H9 (cell line): ENCODE measurements at regions not wholly inside any gene's neighbourhood (a gene's known extent, or its start where the extent isn't known, plus 50 kb on each side); places are given as distances from the start of the nearest gene placed in this dataset.

Source experiments
- DNase-seq: peaks from one replicate; pipeline ENCODE4 v3.0.0-alpha.2; 2017
- H2AFZ ChIP-seq: one replicate; pipeline ENCODE4 v1.6.1; 2013; ENCODE audit warnings: mild to moderate bottlenecking, low read length, control low read depth, moderate library complexity
- H2AK5ac ChIP-seq: 2 replicates; pipeline ENCODE4 v1.6.1; 2013; ENCODE audit warnings: low read length, control low read depth, mixed read lengths; ENCODE audit not compliant: insufficient read length
- H2BK120ac ChIP-seq: one replicate; pipeline ENCODE4 v1.6.1; 2013; ENCODE audit warnings: low read depth, mild to moderate bottlenecking, low read length, control low read depth, inconsistent platforms; ENCODE audit not compliant: poor library complexity, severe bottlenecking
- H2BK12ac ChIP-seq: 2 replicates; pipeline ENCODE4 v1.6.1; 2013; ENCODE audit warnings: low read length, control low read depth, mixed read lengths, low read depth; ENCODE audit not compliant: insufficient read length
- H2BK15ac ChIP-seq: 2 replicates; pipeline ENCODE4 v1.6.1; 2013; ENCODE audit warnings: low read depth, low read length, control low read depth
- H2BK20ac ChIP-seq: one replicate; pipeline ENCODE4 v1.6.1; 2013; ENCODE audit warnings: low read depth, mild to moderate bottlenecking, low read length, control low read depth, inconsistent platforms; ENCODE audit not compliant: poor library complexity, severe bottlenecking
- H2BK5ac ChIP-seq: 2 replicates; pipeline ENCODE4 v1.6.1; 2013; ENCODE audit warnings: low read length, control low read depth, mixed read lengths; ENCODE audit not compliant: insufficient read length
- H3K14ac ChIP-seq: 2 replicates; pipeline ENCODE4 v1.6.1; 2013; ENCODE audit warnings: low read length, control low read depth; ENCODE audit not compliant: insufficient read depth
- H3K18ac ChIP-seq: 2 replicates; pipeline ENCODE4 v1.6.1; 2013; ENCODE audit warnings: low read depth, mild to moderate bottlenecking, mixed read lengths, low read length, control low read depth; ENCODE audit not compliant: insufficient read length
- H3K23ac ChIP-seq: 2 replicates; pipeline ENCODE4 v1.6.1; 2013; ENCODE audit warnings: low read length, control low read depth, mixed read lengths, low read depth; ENCODE audit not compliant: insufficient read length
- H3K23me2 ChIP-seq: 2 replicates; pipeline ENCODE4 v1.6.1; 2013; ENCODE audit warnings: low read depth, mild to moderate bottlenecking, mixed read lengths, low read length, control low read depth; ENCODE audit not compliant: insufficient read length, poor library complexity, severe bottlenecking
- H3K27ac ChIP-seq: 2 replicates; pipeline ENCODE4 v1.5.1; 2013; ENCODE audit warnings: low read length, control low read depth, mixed read lengths, low read depth; ENCODE audit not compliant: insufficient read length
- H3K27me3 ChIP-seq: 2 replicates; pipeline ENCODE4 v1.6.1; 2013; ENCODE audit warnings: low read length, control low read depth, inconsistent platforms; ENCODE audit not compliant: insufficient read depth
- H3K4ac ChIP-seq: 2 replicates; pipeline ENCODE4 v1.6.1; 2013; ENCODE audit warnings: low read depth, mild to moderate bottlenecking, control low read depth, inconsistent platforms, low read length, moderate library complexity
- H3K4me1 ChIP-seq: 2 replicates; pipeline ENCODE4 v1.6.1; 2013; ENCODE audit warnings: low read length, control low read depth, inconsistent platforms; ENCODE audit not compliant: insufficient read depth
- H3K4me2 ChIP-seq: 2 replicates; pipeline ENCODE4 v1.6.1; 2013; ENCODE audit warnings: low read length, control low read depth, mixed read lengths; ENCODE audit not compliant: insufficient read length, insufficient read depth
- H3K56ac ChIP-seq: 2 replicates; pipeline ENCODE4 v1.6.1; 2013; ENCODE audit warnings: low read depth, mild to moderate bottlenecking, mixed read lengths, low read length, control low read depth; ENCODE audit not compliant: insufficient read length
- H3K79me1 ChIP-seq: 2 replicates; pipeline ENCODE4 v1.6.1; 2013; ENCODE audit warnings: low read depth, mild to moderate bottlenecking, moderate library complexity, low read length, control low read depth, inconsistent platforms; ENCODE audit not compliant: insufficient read depth, poor library complexity, severe bottlenecking
- H3K79me2 ChIP-seq: 2 replicates; pipeline ENCODE4 v1.6.1; 2013; ENCODE audit warnings: low read length, control low read depth, inconsistent platforms; ENCODE audit not compliant: insufficient read depth
- H3K9ac ChIP-seq: 2 replicates; pipeline ENCODE4 v1.6.1; 2013; ENCODE audit warnings: low read length, control low read depth, mixed read lengths; ENCODE audit not compliant: insufficient read length; ENCODE audit errors: extremely low read depth
- H3K9me3 ChIP-seq: one replicate; pipeline ENCODE4 v1.6.1; 2013; ENCODE audit warnings: low read depth, low read length, inconsistent platforms; ENCODE audit not compliant: control insufficient read depth
- H3T11ph ChIP-seq: one replicate; pipeline ENCODE4 v1.6.1; 2013; ENCODE audit warnings: mild to moderate bottlenecking, low read length, control low read depth, inconsistent platforms
- H4K20me1 ChIP-seq: one replicate; pipeline ENCODE4 v1.6.1; 2013; ENCODE audit not compliant: control insufficient read depth, insufficient read length, insufficient read depth
- H4K5ac ChIP-seq: 2 replicates; pipeline ENCODE4 v1.6.1; 2013; ENCODE audit warnings: low read depth, mild to moderate bottlenecking, mixed read lengths, low read length, control low read depth; ENCODE audit not compliant: insufficient read length
- H4K8ac ChIP-seq: replicated peaks from 2 replicates; pipeline ENCODE4 v1.6.1; 2013; ENCODE audit warnings: low read length, control low read depth, mixed read lengths, low read depth; ENCODE audit not compliant: insufficient read length
- H4K91ac ChIP-seq: 2 replicates; pipeline ENCODE4 v1.6.1; 2013; ENCODE audit warnings: low read depth, mild to moderate bottlenecking, moderate library complexity, mixed read lengths, low read length, control low read depth; ENCODE audit not compliant: insufficient read length
- H3K27ac Mint-ChIP-seq, 3 experiments: 2 replicates in 2 of 3; 3 replicates in 1 of 3; pipeline ENCODE4 v1.8.0; 2020 to 2021; ENCODE audit warnings: mixed read lengths in 3 of 3, mild to moderate bottlenecking in 1 of 3, moderate library complexity in 1 of 3
- H3K27me3 Mint-ChIP-seq: 2 replicates; pipeline ENCODE4 v1.8.0; 2021; ENCODE audit warnings: low read depth, mild to moderate bottlenecking, moderate library complexity, mixed read lengths
- H3K36me3 Mint-ChIP-seq, 3 experiments: 2 replicates in 2 of 3; 3 replicates in 1 of 3; pipeline ENCODE4 v1.8.0; 2020 to 2021; ENCODE audit warnings: low read depth in 3 of 3, mixed read lengths in 3 of 3; ENCODE audit not compliant: insufficient read depth in 1 of 3
- H3K4me1 Mint-ChIP-seq, 2 experiments: 2 replicates each; pipeline ENCODE4 v1.8.0; 2020; ENCODE audit warnings: mixed read lengths in 2 of 2
- H3K4me3 Mint-ChIP-seq, 2 experiments: 2 replicates in 1 of 2; 3 replicates in 1 of 2; pipeline ENCODE4 v1.8.0; 2020 to 2021; ENCODE audit warnings: mild to moderate bottlenecking in 2 of 2, mixed read lengths in 2 of 2, moderate library complexity in 1 of 2
- H3K9me3 Mint-ChIP-seq, 2 experiments: 2 replicates in 1 of 2; 3 replicates in 1 of 2; pipeline ENCODE4 v1.8.0; 2020; ENCODE audit warnings: mild to moderate bottlenecking in 2 of 2, mixed read lengths in 2 of 2, moderate library complexity in 1 of 2
- CTCF ChIP-seq: fragments of 200-600 bp; sonication (generic); conservative IDR thresholded peaks from 3 replicates; pipeline ENCODE4 v1.8.0; 2021; ENCODE audit warnings: antibody characterized with exemption, mild to moderate bottlenecking
- WGBS: extraction: QIAGEN DNeasy Blood & Tissue Kit; methylation state at CpG from one replicate; pipeline ENCODE4 v1.1.7; 2013; ENCODE audit warnings: missing lambda C conversion rate, low lambda C conversion rate, mixed read lengths; ENCODE audit not compliant: insufficient read length; ENCODE audit errors: extremely low coverage; 5-methylcytosine and 5-hydroxymethylcytosine counted together

GRCh38 chr3:76222201-76222600, 436.9 kb upstream of the ZNF717 start:
- no peak overlapping the region for H3K4me3 Mint-ChIP-seq

More at GRCh38 chr3:76222201-76222600, 436.9 kb upstream of the ZNF717 start:
- no peak overlapping the region for H2BK5ac ChIP-seq
- no peak overlapping the region for H3K23ac ChIP-seq
- WGBS: no CpG with 5 or more reads among the region's 2 CpGs
- H4K20me1 ChIP-seq: no peaks in the 10 kb centered on the region
- H3K9me3 Mint-ChIP-seq: peaks cover 5 to 13% of the 10 kb centered on the region in 2 experiments
- no peak overlapping the region for H3K18ac ChIP-seq
- no peak overlapping the region for H2BK20ac ChIP-seq
- H4K5ac ChIP-seq: no peak overlapping the region
- no peak overlapping the region for H3T11ph ChIP-seq
- peaks cover 3 to 11% (median 4%) of the 10 kb centered on the region in 3 experiments; a peak in 4 of 7 replicates for H3K36me3 Mint-ChIP-seq
- no peaks in the 10 kb centered on the region for H3K4me1 Mint-ChIP-seq
- H2AFZ ChIP-seq: no peak overlapping the region
- no peaks in the 10 kb centered on the region for H3K79me2 ChIP-seq
- no peak overlapping the region for H3K4me2 ChIP-seq
- H3K14ac ChIP-seq: no peak overlapping the region
- no peak overlapping the region for H4K91ac ChIP-seq
- H3K23me2 ChIP-seq: no peaks in the 10 kb centered on the region
- no peak overlapping the region for H2AK5ac ChIP-seq
- no peak overlapping the region for H4K8ac ChIP-seq
- H3K4me1 ChIP-seq: no peaks in the 10 kb centered on the region
- H2BK12ac ChIP-seq: no peak overlapping the region
- DNase-seq: no peak
- no peak overlapping the region for H2BK15ac ChIP-seq
- H2BK120ac ChIP-seq: no peak overlapping the region
- TF ChIP-seq CTCF: no peak
- H3K9me3 ChIP-seq: no peaks in the 10 kb centered on the region
- no peaks in the 10 kb centered on the region for H3K79me1 ChIP-seq
- no peak overlapping the region for H3K27ac Mint-ChIP-seq
- no peaks in the 10 kb centered on the region for H3K27me3 ChIP-seq
- H3K27me3 Mint-ChIP-seq: no peaks in the 10 kb centered on the region
- no peak overlapping the region for H3K4ac ChIP-seq
- H3K9ac ChIP-seq: no peak overlapping the region
- no peak overlapping the region for H3K56ac ChIP-seq
- no peak overlapping the region for H3K27ac ChIP-seq
